ENCODE measurements at regions not wholly inside any gene's neighbourhood (a gene's known extent, or its start where the extent isn't known, plus 50 kb on each side); places are given as distances from the start of the nearest gene placed in this dataset.

- no peak for DNase-seq
Observed at GRCh38 chr3:117133066-117133465, 423.5 kb downstream of the TUSC7 start.

- DNase-seq, result no peak
Observed at GRCh38 chr3:117135207-117135606, 425.6 kb downstream of the TUSC7 start.

GRCh38 chr3:117136003-117136402, 426.4 kb downstream of the TUSC7 start:
- DNase-seq, result no peak

GRCh38 chr3:117137065-117137464, 427.5 kb downstream of the TUSC7 start:
- DNase-seq, result no peak

- DNase-seq, result no peak
Observed at GRCh38 chr3:117139681-117140080, 430.1 kb downstream of the TUSC7 start.

GRCh38 chr3:117141812-117142211, 432.2 kb downstream of the TUSC7 start:
- DNase-seq, result no peak

- DNase-seq, result no peak
Observed at GRCh38 chr3:117144853-117145252, 435.3 kb downstream of the TUSC7 start.

- no peak for DNase-seq
Observed at GRCh38 chr3:117145677-117146076, 436.1 kb downstream of the TUSC7 start.

- DNase-seq, result no peak
Observed at GRCh38 chr3:117146571-117146970, 437.0 kb downstream of the TUSC7 start.

GRCh38 chr3:117149584-117149983, 440.0 kb downstream of the TUSC7 start:
- DNase-seq, result no peak

- DNase-seq, result no peak
Observed at GRCh38 chr3:117150628-117151027, 441.0 kb downstream of the TUSC7 start.

- DNase-seq, result no peak
Observed at GRCh38 chr3:117160176-117160575, 450.6 kb downstream of the TUSC7 start.

GRCh38 chr3:117161816-117162215, 452.2 kb downstream of the TUSC7 start:
- DNase-seq, result no peak

GRCh38 chr3:117165176-117165575, 455.6 kb downstream of the TUSC7 start:
- no peak for DNase-seq

- no peak for DNase-seq
Observed at GRCh38 chr3:117165601-117166051, 456.0 kb downstream of the TUSC7 start.

- no peak for DNase-seq
Observed at GRCh38 chr3:117168896-117169295, 459.3 kb downstream of the TUSC7 start.

- DNase-seq, result peak; percentile 11 to 23
Observed at GRCh38 chr3:117170094-117170493, 460.5 kb downstream of the TUSC7 start.

GRCh38 chr3:117171124-117171523, 461.5 kb downstream of the TUSC7 start:
- no peak for DNase-seq

GRCh38 chr3:117172426-117172825, 462.8 kb downstream of the TUSC7 start:
- DNase-seq, result no peak

GRCh38 chr3:117181222-117181621, 471.6 kb downstream of the TUSC7 start:
- DNase-seq, result no peak

- DNase-seq, result no peak
Observed at GRCh38 chr3:117184574-117184973, 475.0 kb downstream of the TUSC7 start.

- DNase-seq, result no peak
Observed at GRCh38 chr3:117191245-117191644, 481.7 kb downstream of the TUSC7 start.

GRCh38 chr3:117192888-117193287, 483.3 kb downstream of the TUSC7 start:
- DNase-seq, result no peak

GRCh38 chr3:117193390-117193789, 483.8 kb downstream of the TUSC7 start:
- DNase-seq, result peak in 1 of 2 experiments; percentile 7

GRCh38 chr3:117195034-117195433, 485.5 kb downstream of the TUSC7 start:
- DNase-seq, result no peak

- DNase-seq, result no peak
Observed at GRCh38 chr3:117200962-117201361, 491.4 kb downstream of the TUSC7 start.
